GM19438 (cell line): ENCODE measurements at regions not wholly inside any gene's neighbourhood (a gene's known extent, or its start where the extent isn't known, plus 50 kb on each side); places are given as distances from the start of the nearest gene placed in this dataset.

Experiments used
- ATAC-seq: cut with Tn5 transposase; IDR thresholded peaks from one replicate; pipeline ENCODE4 v1.9.1; 2021; ENCODE audit warnings: low read depth; ENCODE audit not compliant: unreplicated experiment

DNA sequence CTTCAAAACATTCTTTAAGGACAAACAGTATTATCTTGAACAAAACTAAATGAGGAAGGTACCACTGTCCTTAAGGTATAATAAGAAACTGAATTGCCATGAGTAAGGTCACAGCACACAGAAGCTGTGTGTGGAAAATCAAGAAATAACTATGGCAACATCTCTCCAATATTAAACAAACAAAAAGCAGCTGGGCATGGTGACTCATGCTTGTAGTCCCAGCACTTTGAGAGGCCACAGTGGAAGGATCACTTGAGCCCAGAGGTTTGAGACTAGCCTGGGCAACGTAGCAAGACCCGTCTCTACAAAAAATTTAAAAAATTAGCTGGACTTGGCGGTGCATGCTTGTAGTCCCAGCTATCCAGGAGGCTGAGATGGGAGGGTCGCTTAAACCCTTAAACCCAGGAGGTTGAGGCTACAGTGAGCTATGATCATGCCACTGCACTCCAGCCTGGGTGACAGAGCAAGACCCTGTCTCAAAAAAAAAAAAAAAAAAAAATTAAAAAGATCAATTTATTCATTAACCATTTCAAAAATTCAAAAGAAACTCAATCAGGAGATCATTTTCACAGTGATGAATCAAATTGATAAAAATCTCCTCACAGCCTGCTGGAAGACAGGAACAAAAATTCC, 195.4 kb downstream of the SKIDA1 start:
- ATAC-seq, result no peak

GRCh38 chr10:21327289-21327993, 198.0 kb downstream of the SKIDA1 start:
- ATAC-seq, result no peak

DNA sequence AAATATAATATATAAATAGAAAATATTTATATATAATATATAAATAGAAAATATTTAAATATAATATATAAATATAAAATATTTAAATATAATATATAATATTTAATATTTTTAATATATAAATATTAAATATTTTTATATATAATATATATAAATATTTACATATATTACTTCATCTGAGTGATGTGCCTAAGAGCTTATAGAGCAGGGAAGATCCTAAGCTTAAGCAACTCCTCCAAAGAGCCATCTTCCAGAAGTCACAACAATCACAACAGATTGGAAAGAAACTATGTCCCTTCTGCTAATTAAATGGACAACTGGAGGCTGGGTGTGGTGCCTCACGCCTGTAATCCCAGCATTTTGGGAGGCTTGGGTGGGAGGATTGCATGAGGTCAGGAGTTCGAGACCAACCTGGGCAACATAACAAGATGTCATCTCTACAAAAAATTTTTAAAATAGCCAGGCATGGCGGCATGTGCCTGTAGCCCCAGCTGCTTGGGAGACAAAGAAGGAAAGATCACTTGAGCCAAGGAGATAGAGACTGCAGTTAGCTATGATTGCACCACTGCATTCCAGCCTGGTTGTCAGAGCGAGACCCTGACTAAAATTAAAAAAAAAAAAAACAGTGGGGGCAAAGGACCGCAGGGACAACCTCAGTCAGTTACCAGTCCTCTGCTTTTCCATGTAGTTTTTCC, 198.7 kb downstream of the SKIDA1 start:
- no peak for ATAC-seq

DNA sequence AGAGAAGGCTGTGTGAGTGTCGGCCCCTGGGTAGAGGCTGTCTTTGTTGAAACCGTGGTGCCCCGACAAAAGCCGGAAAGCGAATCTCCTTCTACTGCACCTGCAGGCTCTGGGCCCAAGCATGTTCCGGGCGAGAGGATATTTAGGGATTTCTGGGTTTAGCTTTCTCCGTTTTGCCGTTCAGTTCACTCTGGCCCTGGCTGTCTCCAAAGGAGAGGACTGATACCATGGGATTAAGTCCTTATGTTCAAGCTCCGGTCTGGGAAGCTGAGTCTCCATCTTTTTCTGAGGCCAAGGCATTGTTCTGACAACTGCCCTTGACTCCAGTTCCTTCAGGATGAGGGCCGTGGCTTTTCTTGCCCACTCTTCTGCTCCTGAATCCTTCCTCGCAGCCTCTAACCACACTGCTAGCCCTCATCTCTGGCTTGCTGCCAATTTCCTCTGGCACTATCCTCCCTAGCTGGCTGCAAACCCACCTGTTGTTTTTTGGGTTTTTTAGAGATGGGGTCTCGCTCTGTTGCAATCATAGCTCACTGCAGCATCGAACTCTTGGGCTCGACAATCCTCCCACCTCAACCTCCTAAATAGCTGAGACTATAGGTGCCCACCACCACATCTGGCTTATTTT, 206.8 kb downstream of the SKIDA1 start:
- no peak for ATAC-seq

- ATAC-seq, result no peak
Observed at GRCh38 chr10:21317902-21318301, 207.6 kb downstream of the SKIDA1 start.

DNA sequence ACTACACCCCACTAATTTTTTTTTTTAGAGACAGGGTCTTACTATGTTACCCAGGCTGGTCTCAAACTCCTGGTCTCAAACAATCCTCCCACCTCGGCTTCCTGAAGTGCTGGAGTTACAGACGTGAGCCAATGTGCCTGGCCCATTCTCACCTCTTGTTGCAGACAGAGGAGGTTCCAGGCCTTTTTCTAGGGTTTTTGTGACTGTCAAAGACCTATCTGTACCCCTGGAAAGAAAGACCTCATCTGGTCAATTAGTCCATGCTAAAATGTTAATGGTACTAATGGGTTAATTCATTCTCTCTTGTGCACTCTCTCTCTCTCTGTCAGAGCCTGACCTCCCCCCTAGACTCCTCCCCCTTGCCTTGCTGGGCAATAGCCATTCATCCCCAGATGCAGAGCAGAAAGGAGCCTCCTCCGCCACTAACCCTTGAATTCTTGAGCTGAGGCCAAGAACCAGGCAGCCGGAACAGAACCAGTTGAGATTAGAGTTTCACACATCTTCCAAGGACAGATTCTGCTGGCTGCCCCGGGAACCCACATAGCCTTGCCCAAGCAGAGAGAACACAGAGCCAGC, 209.7 kb downstream of the SKIDA1 start:
- ATAC-seq, result no peak

DNA sequence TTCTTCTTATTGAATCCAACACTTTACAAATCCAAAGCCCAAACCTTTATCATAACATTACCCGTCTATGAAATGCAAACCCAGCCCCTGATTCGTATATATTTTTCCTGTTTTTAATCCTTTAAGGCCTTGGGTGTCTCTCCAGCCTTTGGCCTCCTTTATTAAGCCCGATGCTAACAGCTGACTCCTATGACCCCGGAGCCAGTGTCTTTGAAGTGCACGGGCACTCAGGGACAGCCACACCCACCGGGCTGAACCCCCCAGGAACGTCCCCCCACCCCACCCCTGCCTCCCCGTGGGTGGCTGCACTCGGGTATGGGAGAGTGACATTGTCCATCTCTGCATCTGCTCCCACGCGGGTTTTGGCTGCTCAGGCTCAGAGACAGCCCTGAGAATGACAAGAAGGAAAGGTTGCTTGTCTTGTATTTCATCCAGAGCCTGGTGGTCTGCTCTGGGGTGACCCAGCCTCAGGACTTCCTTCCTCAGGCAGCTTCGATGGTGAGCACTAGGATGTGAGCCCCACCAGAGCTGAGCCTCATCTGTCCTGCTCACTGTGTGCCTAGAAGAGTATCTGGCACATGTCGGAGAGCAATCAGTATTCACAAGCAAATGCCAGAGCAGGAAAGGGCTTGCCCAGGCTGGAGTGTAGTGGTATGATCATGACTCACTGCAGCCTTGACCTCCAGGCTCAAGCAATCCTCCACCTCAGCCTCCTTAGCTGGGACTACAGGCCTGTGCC, 210.4 kb downstream of the SKIDA1 start:
- ATAC-seq, result no peak

GRCh38 chr10:21314111-21314626, 211.3 kb downstream of the SKIDA1 start:
- no peak for ATAC-seq

GRCh38 chr10:21313691-21314090, 211.8 kb downstream of the SKIDA1 start:
- no peak for ATAC-seq

- no peak for ATAC-seq
Observed at GRCh38 chr10:21311426-21311825, 214.1 kb downstream of the SKIDA1 start.

- ATAC-seq, result no peak
Observed at GRCh38 chr10:21309427-21309826, 216.1 kb downstream of the SKIDA1 start.

DNA sequence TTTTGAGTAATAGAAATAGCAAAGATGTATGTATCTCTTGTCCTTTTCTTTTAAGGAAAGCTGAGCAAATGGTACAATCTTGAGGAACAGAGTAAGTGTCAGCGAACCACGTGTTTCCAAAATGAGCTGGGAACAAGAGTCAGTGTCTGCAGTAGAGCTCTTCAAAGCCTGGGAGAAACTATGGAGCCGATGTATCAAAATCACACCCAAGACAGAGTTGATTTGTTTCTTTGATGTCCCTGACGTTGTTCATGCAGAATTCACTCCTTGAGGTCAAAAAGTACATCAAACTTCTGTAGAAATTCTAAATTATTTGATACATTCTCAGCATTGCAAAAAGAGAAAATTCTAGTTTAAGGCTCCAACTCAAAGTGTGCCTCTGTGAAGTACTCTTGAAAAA, 216.5 kb downstream of the SKIDA1 start:
- no peak for ATAC-seq

DNA sequence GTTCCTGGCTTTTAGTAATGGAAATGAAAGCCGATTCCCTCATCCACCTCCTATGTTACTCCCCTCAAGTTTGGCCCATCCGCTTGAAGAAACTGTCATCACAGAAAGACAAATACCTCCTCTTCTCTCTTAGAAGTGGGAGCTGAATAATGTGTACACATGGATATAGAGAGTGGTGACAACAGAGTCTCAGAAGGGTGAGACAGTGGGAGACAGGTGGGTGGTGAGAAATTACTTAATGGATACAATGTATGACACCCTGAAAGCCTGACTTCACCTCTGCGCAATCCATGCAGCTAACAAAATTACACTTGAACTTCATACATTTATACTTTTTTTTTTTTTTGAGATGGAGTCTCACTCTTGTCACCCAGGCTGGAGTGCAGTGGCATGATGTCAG, 217.5 kb downstream of the SKIDA1 start:
- no peak for ATAC-seq

DNA sequence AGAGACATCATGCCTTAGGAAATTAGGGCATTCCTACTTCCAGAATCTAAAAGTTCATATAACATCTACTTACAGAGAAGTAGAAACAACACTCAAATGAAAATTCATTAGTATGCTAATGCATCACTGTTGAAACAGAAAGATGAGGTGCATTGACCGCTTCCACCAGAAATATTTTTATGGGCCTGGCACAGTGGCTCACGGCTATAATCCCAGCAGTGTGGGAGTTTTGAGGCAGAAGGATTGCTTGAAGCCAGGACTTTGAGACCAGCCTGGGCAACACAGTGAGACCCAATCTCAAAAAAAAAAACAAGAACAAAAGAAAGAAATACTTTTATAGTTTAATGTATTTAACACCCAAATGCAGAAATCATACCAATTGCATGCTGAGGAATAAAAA, 220.9 kb downstream of the SKIDA1 start:
- no peak for ATAC-seq

GRCh38 chr10:21304198-21304597, 221.3 kb downstream of the SKIDA1 start:
- ATAC-seq, result no peak

GRCh38 chr10:21300551-21300950, 224.9 kb downstream of the SKIDA1 start:
- no peak for ATAC-seq

DNA sequence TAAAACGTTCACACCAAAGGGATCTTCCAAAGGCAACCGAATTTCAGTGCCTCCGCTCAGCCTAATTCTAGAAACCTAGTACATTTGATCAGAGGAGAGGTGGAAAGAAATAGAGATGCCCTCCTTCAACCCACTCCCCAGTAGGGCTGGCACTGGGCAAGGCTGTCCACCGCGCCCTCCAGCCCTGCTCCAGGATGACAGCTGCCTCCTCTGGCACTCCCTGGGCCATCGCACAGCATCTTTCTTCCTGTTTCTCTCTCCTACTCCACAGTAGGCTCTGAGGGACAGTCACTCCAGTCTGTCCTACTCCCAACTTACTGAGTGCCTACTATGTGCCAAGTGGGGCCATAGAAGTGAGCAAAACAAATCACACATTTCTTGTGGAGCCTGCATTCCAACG, 226.2 kb downstream of the SKIDA1 start:
- no peak for ATAC-seq

GRCh38 chr10:21298701-21299100, 226.8 kb downstream of the SKIDA1 start:
- no peak for ATAC-seq

DNA sequence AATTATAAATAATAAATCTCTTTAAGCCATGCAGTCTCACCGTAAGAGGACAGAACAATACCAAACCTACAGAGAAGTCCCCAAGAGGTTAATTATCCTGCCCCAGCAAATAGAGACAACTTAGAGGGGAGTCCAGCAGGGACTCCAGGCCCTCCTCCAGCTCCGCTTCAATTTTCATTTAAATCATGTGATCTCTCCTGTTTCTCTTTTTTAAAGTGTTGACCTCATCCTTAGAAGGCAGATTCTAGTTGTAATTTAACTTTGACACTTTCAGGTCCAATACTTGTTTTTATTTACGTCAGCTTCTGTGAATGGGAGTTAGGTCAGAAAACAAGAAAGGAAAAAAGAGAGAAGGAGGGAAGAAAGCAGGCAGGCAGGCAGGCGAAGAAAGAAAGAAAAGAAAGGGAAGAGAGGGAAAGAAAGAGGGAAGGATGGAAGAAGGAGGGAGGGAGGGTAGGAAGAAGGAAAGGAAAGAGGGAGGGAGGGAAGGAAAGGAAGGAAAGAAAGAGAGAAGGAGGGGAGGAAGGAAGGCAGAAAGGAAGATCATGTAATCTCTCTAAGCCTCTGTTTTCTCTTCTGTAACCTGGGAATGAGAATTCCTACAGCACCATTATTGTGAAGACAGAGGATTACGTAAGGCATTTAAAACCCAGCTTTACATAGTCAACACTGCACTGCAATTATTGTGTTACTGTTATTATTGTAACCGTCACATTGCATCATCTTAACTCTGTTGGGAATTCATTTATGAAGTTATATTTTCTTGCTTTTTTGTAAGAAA, 227.7 kb downstream of the SKIDA1 start:
- no peak for ATAC-seq
